ENCODE measurements at regions not wholly inside any gene's neighbourhood (a gene's known extent, or its start where the extent isn't known, plus 50 kb on each side); places are given as distances from the start of the nearest gene placed in this dataset.
"Not testable (repeated sequence)": the region's sequence is repeated elsewhere in the genome, so short reads cannot be mapped to it uniquely, and the experiment has no call there.

GRCh38 chr18:11383381-11383780 is 226.0 kb upstream of the SLC35G4 start:
- no peak for DNase-seq (ENCODE audit: low spot score)

GRCh38 chr18:11380968-11381367 is 228.4 kb upstream of the SLC35G4 start:
- DNase-seq (ENCODE audit: low spot score), result no peak

- no peak for DNase-seq (ENCODE audit: low spot score)
Measured at GRCh38 chr18:11379660-11380059, 229.7 kb upstream of the SLC35G4 start.

GRCh38 chr18:11377766-11378540 is 228.6 kb upstream of the PIEZO2 start:
- DNase-seq (ENCODE audit: low spot score), result no peak

- DNase-seq (ENCODE audit: low spot score), result no peak
Measured at GRCh38 chr18:11372163-11372562, 222.8 kb upstream of the PIEZO2 start.

GRCh38 chr18:11369556-11369955 is 220.2 kb upstream of the PIEZO2 start:
- no peak for DNase-seq (ENCODE audit: low spot score)

- DNase-seq (ENCODE audit: low spot score), result no peak
Measured at GRCh38 chr18:11368020-11368419, 218.7 kb upstream of the PIEZO2 start.

- no peak for DNase-seq (ENCODE audit: low spot score)
Measured at GRCh38 chr18:11367351-11367750, 218.0 kb upstream of the PIEZO2 start.

GRCh38 chr18:11366410-11366809 is 217.0 kb upstream of the PIEZO2 start:
- DNase-seq (ENCODE audit: low spot score), result no peak

- no peak for DNase-seq (ENCODE audit: low spot score)
Measured at GRCh38 chr18:11362856-11363255, 213.5 kb upstream of the PIEZO2 start.

GRCh38 chr18:11361862-11362261 is 212.5 kb upstream of the PIEZO2 start:
- not testable (repeated sequence) for DNase-seq (ENCODE audit: low spot score)

- DNase-seq (ENCODE audit: low spot score), result no peak
Measured at GRCh38 chr18:11357678-11358077, 208.3 kb upstream of the PIEZO2 start.

GRCh38 chr18:11344576-11344975 is 195.2 kb upstream of the PIEZO2 start:
- DNase-seq (ENCODE audit: low spot score), result not testable (repeated sequence)

GRCh38 chr18:11343096-11343495 is 193.7 kb upstream of the PIEZO2 start:
- DNase-seq (ENCODE audit: low spot score), result no peak

GRCh38 chr18:11342115-11342514 is 192.7 kb upstream of the PIEZO2 start:
- DNase-seq (ENCODE audit: low spot score), result not testable (repeated sequence)

GRCh38 chr18:11339188-11339775 is 189.9 kb upstream of the PIEZO2 start:
- no peak for DNase-seq (ENCODE audit: low spot score)

- no peak for DNase-seq (ENCODE audit: low spot score)
Measured at GRCh38 chr18:11336241-11336640, 186.9 kb upstream of the PIEZO2 start.

GRCh38 chr18:11327391-11328009 is 178.1 kb upstream of the PIEZO2 start:
- DNase-seq (ENCODE audit: low spot score), result no peak

- no peak for DNase-seq (ENCODE audit: low spot score)
Measured at GRCh38 chr18:11324956-11325882, 175.8 kb upstream of the PIEZO2 start.

- DNase-seq (ENCODE audit: low spot score), result no peak
Measured at GRCh38 chr18:11324510-11324909, 175.1 kb upstream of the PIEZO2 start.

- DNase-seq (ENCODE audit: low spot score), result no peak
Measured at GRCh38 chr18:11323359-11323819, 174.0 kb upstream of the PIEZO2 start.

GRCh38 chr18:11322716-11323115 is 173.3 kb upstream of the PIEZO2 start:
- DNase-seq (ENCODE audit: low spot score), result no peak

All from CD4-positive, alpha-beta T cell treated with Interleukin-6 at 100 ng/mL for 8 hours (primary cell).